ENCODE measurements at regions not wholly inside any gene's neighbourhood (a gene's known extent, or its start where the extent isn't known, plus 50 kb on each side); places are given as distances from the start of the nearest gene placed in this dataset.

- peak overlapping the region; percentile 4 for H4K5ac ChIP-seq (ENCODE audit: insufficient read length, low read depth, low read length)
- H2BK15ac ChIP-seq (ENCODE audit: low read length) = peak overlapping the region; percentile 88; the same call in 1 of the 2 replicates
- H3K23ac ChIP-seq (ENCODE audit: insufficient read length) = no peak overlapping the region
- no peaks in the 10 kb centered on the region for H4K20me1 ChIP-seq (replicated peaks in 1 of 2; ENCODE audit: control insufficient read depth in 1 of 2, insufficient read depth in 2 of 2, low read length in 2 of 2)
- no peak overlapping the region for H3K4ac ChIP-seq (replicated peaks; ENCODE audit: insufficient read length, low read depth, low read length)
- ChIA-PET CTCF (ENCODE audit: partially characterized antibody) (interaction anchor here (1.9 kb wide), 2 partner anchors 11 to 16 kb away, joined by 6 to 8 read pairs; no protein-coding TSS in a partner anchor), POLR2A (ENCODE audit: partially characterized antibody) (no interaction called here)
- H3K18ac ChIP-seq (ENCODE audit: extremely low read depth, low read length) = peak overlapping the region; percentile 62; the same call in 1 of the 2 replicates
- peak overlapping the region; percentile 7 to 52; a peak in 3 of 4 replicates for H3K4me2 ChIP-seq (ENCODE audit: insufficient read depth in 1 of 2, low read depth in 2 of 2, low read length in 2 of 2)
- peak overlapping the region; percentile 22 for H4K91ac ChIP-seq (replicated peaks; ENCODE audit: insufficient read length, low read length)
- H2BK20ac ChIP-seq (ENCODE audit: low read length) = peak overlapping the region; percentile 82; the same call in 1 of the 2 replicates
- DNase-seq (ENCODE audit: low read depth in 1 of 2, low spot score in 2 of 2) = no peak
- H3K14ac ChIP-seq (ENCODE audit: insufficient read length) = no peak overlapping the region
- peaks cover 3 to 13% (median 10%) of the 10 kb centered on the region in 4 experiments for H3K4me1 ChIP-seq (replicated peaks in 1 of 4; ENCODE audit: control insufficient read depth in 3 of 4, insufficient read depth in 4 of 4, low read length in 3 of 4)
- H2AFZ ChIP-seq (ENCODE audit: low read length) = no peak overlapping the region
- no peaks in the 10 kb centered on the region for H3K9me3 ChIP-seq (ENCODE audit: insufficient read depth in 2 of 2, low read depth in 1 of 2, low read length in 1 of 2)
- no peak overlapping the region for H3K4me3 ChIP-seq (ENCODE audit: extremely low read depth in 1 of 4, insufficient read depth in 2 of 4, low read depth in 3 of 4, low read length in 4 of 4)
- no peak overlapping the region for H2BK120ac ChIP-seq (replicated peaks; ENCODE audit: low read depth, low read length)
- H3K9ac ChIP-seq (replicated peaks in 1 of 4; ENCODE audit: extremely low read depth in 1 of 4, low read depth in 3 of 4, low read length in 3 of 4) = no peak overlapping the region
- H3K36me3 ChIP-seq (ENCODE audit: control insufficient read depth in 2 of 4, insufficient read depth in 4 of 4, low read length in 3 of 4) = no peaks in the 10 kb centered on the region
- H3K79me1 ChIP-seq (ENCODE audit: low read depth, low read length) = no peaks in the 10 kb centered on the region
- H3K23me2 ChIP-seq (ENCODE audit: low read depth, low read length) = peaks cover 4% of the 10 kb centered on the region; the same call in 1 of the 2 replicates
- H4K8ac ChIP-seq (ENCODE audit: extremely low read depth, insufficient read depth, low read length) = no peak overlapping the region
- H2BK5ac ChIP-seq (ENCODE audit: low read depth, low read length) = peak overlapping the region; percentile 84; the same call in 1 of the 2 replicates
- peak overlapping the region; percentile 89; the same call in 1 of the 2 replicates for H2BK12ac ChIP-seq (ENCODE audit: low read depth, low read length)
- FAIRE-seq = no peak
- 76% methylated on average over 6 of the region's 6 CpGs; no CpG with 5 or more reads in 1 of the 2 experiments for WGBS, 2 experiments (ENCODE audit: extremely low coverage in 1 of 2, insufficient coverage in 1 of 2, insufficient read length in 1 of 2, insufficient replicate concordance in 2 of 2, low coverage in 1 of 2, low lambda C conversion rate in 2 of 2, missing lambda C conversion rate in 1 of 2)
- no peaks in the 10 kb centered on the region for H3K79me2 ChIP-seq (ENCODE audit: control insufficient read depth in 1 of 2, insufficient read depth in 2 of 2, low read length in 2 of 2)
- peak overlapping the region; percentile 56; the same call in 1 of the 2 replicates for H2AK5ac ChIP-seq (ENCODE audit: low read depth, low read length)
- no peak overlapping the region for H3K27ac ChIP-seq (ENCODE audit: low read depth, low read length)
- no peak overlapping the region for H3K56ac ChIP-seq (replicated peaks; ENCODE audit: insufficient read length, low read depth, low read length)
- no peaks in the 10 kb centered on the region for H3K27me3 ChIP-seq (replicated peaks in 1 of 4; ENCODE audit: control insufficient read depth in 3 of 4, extremely low read depth in 1 of 4, insufficient read depth in 3 of 4, low read length in 3 of 4)
- TF ChIP-seq, protein P1, sequence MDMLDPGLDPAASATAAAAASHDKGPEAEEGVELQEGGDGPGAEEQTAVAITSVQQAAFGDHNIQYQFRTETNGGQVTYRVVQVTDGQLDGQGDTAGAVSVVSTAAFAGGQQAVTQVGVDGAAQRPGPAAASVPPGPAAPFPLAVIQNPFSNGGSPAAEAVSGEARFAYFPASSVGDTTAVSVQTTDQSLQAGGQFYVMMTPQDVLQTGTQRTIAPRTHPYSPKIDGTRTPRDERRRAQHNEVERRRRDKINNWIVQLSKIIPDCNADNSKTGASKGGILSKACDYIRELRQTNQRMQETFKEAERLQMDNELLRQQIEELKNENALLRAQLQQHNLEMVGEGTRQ (IDR thresholded peaks at IDR 0.05; ENCODE audit: low read length) = no peak
- TF ChIP-seq RNF2 (IDR thresholded peaks at IDR 0.05; ENCODE audit: borderline replicate concordance, low read depth, low read length, missing control alignments, poor library complexity, severe bottlenecking) = no peak
- no peak for TF ChIP-seq MAX (IDR thresholded peaks at IDR 0.05)
- no peak for TF ChIP-seq SAP30 (IDR thresholded peaks at IDR 0.05; ENCODE audit: insufficient read depth, insufficient replicate concordance, low read length)
- no peak for TF ChIP-seq SIN3A (conservative IDR thresholded peaks at IDR 0.05 in 1 of 2, IDR thresholded peaks at IDR 0.05 in 1 of 2; ENCODE audit: low read depth in 1 of 2, low read length in 2 of 2)
- no peak for TF ChIP-seq ATF3 (IDR thresholded peaks at IDR 0.05; ENCODE audit: insufficient read depth, low read depth, low read length)
- TF ChIP-seq KDM4A (IDR thresholded peaks at IDR 0.05; ENCODE audit: low read depth, low read length, severe bottlenecking) = no peak
- no peak for TF ChIP-seq CBX8 (IDR thresholded peaks at IDR 0.05; ENCODE audit: borderline replicate concordance, low read depth, low read length)
- TF ChIP-seq ASH2L (IDR thresholded peaks at IDR 0.05; ENCODE audit: low read length) = no peak
- no peak for TF ChIP-seq CBX5 (IDR thresholded peaks at IDR 0.05; ENCODE audit: low read depth, low read length)
- no peak for TF ChIP-seq KDM5A (IDR thresholded peaks at IDR 0.05; ENCODE audit: low read length)
These were observed 410.3 kb downstream of the LRATD1 start for GRCh38 chr2:15042801-15043217.
